Neural cell (in vitro differentiated cells): ENCODE measurements at regions not wholly inside any gene's neighbourhood (a gene's known extent, or its start where the extent isn't known, plus 50 kb on each side); places are given as distances from the start of the nearest gene placed in this dataset.

ENCODE experiments used
- CTCF ChIP-seq: fragments of 450-650 bp; IDR thresholded peaks from 2 replicates; pipeline ENCODE4 v1.5.1; 2014; ENCODE audit warnings: antibody characterized with exemption, mild to moderate bottlenecking, moderate library complexity; ENCODE audit not compliant: poor library complexity, severe bottlenecking
- EP300 ChIP-seq: fragments of 450-650 bp; conservative IDR thresholded peaks from 2 replicates; pipeline ENCODE4 v1.6.1; 2014; ENCODE audit warnings: antibody characterized with exemption, mild to moderate bottlenecking, moderate library complexity; ENCODE audit not compliant: poor library complexity, severe bottlenecking
- POLR2AphosphoS5 ChIP-seq: IDR thresholded peaks from 2 replicates; pipeline ENCODE4 v1.6.1; 2012
- REST ChIP-seq: IDR thresholded peaks from 2 replicates; pipeline ENCODE4 v1.6.1; 2012; ENCODE audit warnings: borderline replicate concordance
- TAF1 ChIP-seq: IDR thresholded peaks from 2 replicates; pipeline ENCODE4 v1.6.1; 2012; ENCODE audit warnings: low read depth

GRCh38 chr1:118300808-118301207, 115.8 kb upstream of the SPAG17 start:
- TF ChIP-seq CTCF, result no peak
- TF ChIP-seq REST, result no peak
- TF ChIP-seq POLR2AphosphoS5, result no peak
- TF ChIP-seq EP300, result no peak
- TF ChIP-seq TAF1, result no peak
